IMR-90 (cell line): ENCODE measurements at regions not wholly inside any gene's neighbourhood (a gene's known extent, or its start where the extent isn't known, plus 50 kb on each side); places are given as distances from the start of the nearest gene placed in this dataset.

Experiments
- ATAC-seq: fragments of 200-7000 bp; cut with Tn5 transposase; 2 replicates; pipeline ENCODE4 v1.9.1; 2020; ENCODE audit warnings: low read depth, mild to moderate bottlenecking, moderate library complexity
- BruUV-seq: library from RNA; stranded (reverse); fragments of 400-500 nt; replicated peaks from 2 replicates; lab custom pipeline; 2021; lab: Mats Ljungman, UMichigan
- CTCF ChIA-PET: fragments of 300-600 bp; formaldehyde crosslinking; extraction: SDS; loops from one replicate; lab custom pipeline; 2021; ENCODE audit warnings: antibody characterized with exemption; lab: Yijun Ruan, JAX
- POLR2A ChIA-PET: fragments of 300-600 bp; sonication (Branson Sonifier 250); formaldehyde crosslinking; loops from one replicate; lab custom pipeline; 2022; ENCODE audit warnings: antibody characterized with exemption; ENCODE audit not compliant: unreplicated experiment; lab: Charles Lee
- DNase-seq: peaks from one replicate; pipeline ENCODE4 v3.0.0; 2013
- H2AFZ ChIP-seq: replicated peaks from 2 replicates; pipeline ENCODE3; 2013; ENCODE audit warnings: low read length, mild to moderate bottlenecking; ENCODE audit not compliant: poor library complexity
- H2AK5ac ChIP-seq: 2 replicates; pipeline ENCODE4 v1.6.1; 2013; ENCODE audit warnings: low read depth, low read length, inconsistent platforms
- H2AK9ac ChIP-seq: replicated peaks from 2 replicates; pipeline ENCODE3; 2013; ENCODE audit warnings: mild to moderate bottlenecking, low read depth, low read length, moderate library complexity; ENCODE audit not compliant: poor library complexity
- H2BK120ac ChIP-seq: 2 replicates; pipeline ENCODE4 v1.6.1; 2013; ENCODE audit warnings: low read depth, low read length, inconsistent platforms
- H2BK15ac ChIP-seq: 3 replicates; pipeline ENCODE4 v1.6.1; 2013; ENCODE audit warnings: low read depth, low read length, inconsistent platforms
- H2BK20ac ChIP-seq: 2 replicates; pipeline ENCODE4 v1.6.1; 2013; ENCODE audit warnings: low read depth, mild to moderate bottlenecking, inconsistent platforms, low read length, moderate library complexity
- H2BK5ac ChIP-seq: 2 replicates; pipeline ENCODE4 v1.6.1; 2013; ENCODE audit warnings: mild to moderate bottlenecking, low read depth, low read length, inconsistent platforms; ENCODE audit not compliant: poor library complexity, severe bottlenecking
- H3K14ac ChIP-seq: replicated peaks from 2 replicates; pipeline ENCODE4 v1.6.1; 2013; ENCODE audit warnings: low read depth, low read length, inconsistent platforms
- H3K18ac ChIP-seq: 2 replicates; pipeline ENCODE4 v1.6.1; 2013; ENCODE audit warnings: low read depth, low read length, control low read depth
- H3K23ac ChIP-seq: 2 replicates; pipeline ENCODE4 v1.6.1; 2013; ENCODE audit warnings: low read depth, low read length, inconsistent platforms
- H3K27ac ChIP-seq: 2 replicates; pipeline ENCODE4 v1.5.1; 2013; ENCODE audit warnings: mild to moderate bottlenecking, control low read depth, low read length; ENCODE audit not compliant: insufficient read depth
- H3K27me3 ChIP-seq: 2 replicates; pipeline ENCODE4 v1.6.1; 2013; ENCODE audit warnings: low read length; ENCODE audit not compliant: control insufficient read depth, insufficient read depth
- H3K36me3 ChIP-seq: 2 replicates; pipeline ENCODE4 v1.6.1; 2013; ENCODE audit warnings: low read length, mixed read lengths; ENCODE audit not compliant: control insufficient read depth, insufficient read depth
- H3K4ac ChIP-seq: 2 replicates; pipeline ENCODE4 v1.6.1; 2013; ENCODE audit warnings: low read depth, low read length, inconsistent platforms
- H3K4me1 ChIP-seq: 2 replicates; pipeline ENCODE4 v1.6.1; 2013; ENCODE audit warnings: low read length, mixed read lengths; ENCODE audit not compliant: control insufficient read depth, insufficient read depth
- H3K4me2 ChIP-seq: 2 replicates; pipeline ENCODE4 v1.6.1; 2013; ENCODE audit warnings: low read depth, mild to moderate bottlenecking, control low read depth, low read length, moderate library complexity
- H3K4me3 ChIP-seq: 2 replicates; pipeline ENCODE4 v1.5.1; 2013; ENCODE audit warnings: low read depth, mild to moderate bottlenecking, control low read depth, low read length, moderate library complexity; ENCODE audit not compliant: insufficient read depth
- H3K56ac ChIP-seq: 2 replicates; pipeline ENCODE4 v1.6.1; 2013; ENCODE audit warnings: low read length, inconsistent platforms; ENCODE audit not compliant: insufficient read depth; ENCODE audit errors: extremely low read depth
- H3K79me1 ChIP-seq, 2 experiments: 2 replicates each; pipeline ENCODE4 v1.6.1; 2013; ENCODE audit warnings: low read length in 2 of 2, inconsistent platforms in 1 of 2, low read depth in 1 of 2
- H3K9ac ChIP-seq: 2 replicates; pipeline ENCODE4 v1.6.1; 2013; ENCODE audit warnings: low read depth, low read length, control low read depth
- H3K9me1 ChIP-seq: 2 replicates; pipeline ENCODE4 v1.6.1; 2013; ENCODE audit warnings: low read length, inconsistent platforms; ENCODE audit not compliant: insufficient read depth
- H3K9me3 ChIP-seq: 2 replicates; pipeline ENCODE4 v1.6.1; 2013; ENCODE audit warnings: low read length; ENCODE audit not compliant: control insufficient read depth, insufficient read depth
- H4K20me1 ChIP-seq: 2 replicates; pipeline ENCODE4 v1.6.1; 2013; ENCODE audit warnings: low read length, inconsistent platforms; ENCODE audit not compliant: insufficient read depth
- H4K5ac ChIP-seq: 2 replicates; pipeline ENCODE4 v1.6.1; 2013; ENCODE audit warnings: mild to moderate bottlenecking, low read depth, low read length, control low read depth
- H4K8ac ChIP-seq, 2 experiments: 2 replicates each; pipeline ENCODE4 v1.6.1; 2013; ENCODE audit warnings: low read depth in 2 of 2, low read length in 2 of 2, control low read depth in 1 of 2, inconsistent platforms in 1 of 2
- H4K91ac ChIP-seq: 2 replicates; pipeline ENCODE4 v1.6.1; 2013; ENCODE audit warnings: low read depth, low read length, inconsistent platforms; ENCODE audit not compliant: insufficient read depth
- BHLHE40 ChIP-seq: fragments of 150-350 bp; IDR thresholded peaks from 2 replicates; pipeline ENCODE4 v1.6.1; 2016; ENCODE audit warnings: mild to moderate bottlenecking, low read depth, low read length
- CHD1 ChIP-seq: IDR thresholded peaks from 2 replicates; pipeline ENCODE4 v1.6.1; 2012; ENCODE audit warnings: low read depth, low read length, improper control_type of control experiment
- CTCF ChIP-seq: conservative IDR thresholded peaks from 2 replicates; pipeline ENCODE4 v1.5.1; 2012; ENCODE audit warnings: mild to moderate bottlenecking, low read depth, low read length, improper control_type of control experiment
- FOS ChIP-seq: fragments of 150-350 bp; IDR thresholded peaks from 2 replicates; pipeline ENCODE4 v1.6.1; 2016; ENCODE audit warnings: low read depth, low read length
- MAZ ChIP-seq: IDR thresholded peaks from 2 replicates; pipeline ENCODE4 v1.6.1; 2012; ENCODE audit warnings: low read depth, mild to moderate bottlenecking, low read length, improper control_type of control experiment, moderate library complexity, borderline replicate concordance
- MXI1 ChIP-seq: IDR thresholded peaks from 2 replicates; pipeline ENCODE4 v1.6.1; 2012; ENCODE audit warnings: low read depth, mild to moderate bottlenecking, low read length, moderate library complexity, borderline replicate concordance
- NFE2L2 ChIP-seq: fragments of 150-350 bp; IDR thresholded peaks from 2 replicates; pipeline ENCODE4 v1.6.1; 2016; ENCODE audit warnings: low read depth, mild to moderate bottlenecking, low read length
- POLR2A ChIP-seq: IDR thresholded peaks from 2 replicates; pipeline ENCODE4 v1.6.1; 2012; ENCODE audit warnings: mild to moderate bottlenecking, low read depth, low read length
- RCOR1 ChIP-seq: IDR thresholded peaks from 2 replicates; pipeline ENCODE4 v1.6.1; 2012; ENCODE audit warnings: mild to moderate bottlenecking, low read length, improper control_type of control experiment; ENCODE audit not compliant: insufficient replicate concordance
- RFX5 ChIP-seq: IDR thresholded peaks from 2 replicates; pipeline ENCODE4 v1.8.0; 2012; ENCODE audit warnings: low read depth, mild to moderate bottlenecking, low read length, moderate library complexity
- SMC3 ChIP-seq: fragments of 150-350 bp; IDR thresholded peaks from 2 replicates; pipeline ENCODE4 v1.6.1; 2016; ENCODE audit warnings: low read depth, mild to moderate bottlenecking, antibody characterized with exemption, low read length, moderate library complexity
- WGBS, 2 experiments: methylation state at CpG; one replicate each; pipeline versions ENCODE4 v1.1.5 to v1.1.7; 2013; ENCODE audit warnings: missing lambda C conversion rate in 2 of 2; ENCODE audit not compliant: insufficient read length in 1 of 2; ENCODE audit errors: extremely low coverage in 2 of 2; 5-methylcytosine and 5-hydroxymethylcytosine counted together
- dilution Hi-C: fragments of 300-500 bp; cut with HindIII; formaldehyde crosslinking; loops from one replicate; pipeline ENCODE4 v1.14.3; 2018; ENCODE audit warnings: low sequenced_read_pairs; ENCODE audit not compliant: unreplicated experiment
- in situ Hi-C: fragments of 300-500 bp; cut with MboI; formaldehyde crosslinking; loops from 3 replicates; pipeline ENCODE4 v1.14.3; 2019; ENCODE audit warnings: low sequenced_read_pairs, inconsistent platforms, mixed read lengths
- intact Hi-C: fragments of 100-400 bp; cut with micrococcal nuclease; formaldehyde crosslinking; loops from 2 replicates; pipeline ENCODE4 v1.10.0; 2022

- H2BK120ac ChIP-seq: no peak overlapping the region
- no peak overlapping the region for H2BK5ac ChIP-seq
- no peaks in the 10 kb centered on the region for H3K9me1 ChIP-seq
- H2BK20ac ChIP-seq: no peak overlapping the region
- H3K23ac ChIP-seq: no peak overlapping the region
- no peak overlapping the region for H2AFZ ChIP-seq
- H3K4me2 ChIP-seq: no peak overlapping the region
- ChIA-PET POLR2A (interaction anchor here (0.5 kb wide), 1 partner anchor 15 kb away, joined by 3 read pairs; no protein-coding TSS in a partner anchor), CTCF (no interaction called here)
- in situ Hi-C loops: no loop called here
- no peaks in the 10 kb centered on the region for H3K36me3 ChIP-seq
- no peak overlapping the region for H3K18ac ChIP-seq
- no peak overlapping the region for H3K4ac ChIP-seq
- no peak overlapping the region for H4K91ac ChIP-seq
- WGBS, 2 experiments: 73% methylated on average over 4 of the region's 7 CpGs; no CpG with 5 or more reads in 1 of the 2 experiments
- no peak overlapping the region for H2AK9ac ChIP-seq
- H3K79me1 ChIP-seq: no peaks in the 10 kb centered on the region
- no peak overlapping the region for H3K14ac ChIP-seq
- H4K8ac ChIP-seq: no peak overlapping the region
- H3K27me3 ChIP-seq: peaks cover 33% of the 10 kb centered on the region
- H3K4me3 ChIP-seq: no peak overlapping the region
- no peak overlapping the region for H2AK5ac ChIP-seq
- DNase-seq: no peak
- H3K56ac ChIP-seq: no peak overlapping the region
- no peak overlapping the region for H2BK15ac ChIP-seq
- no peak overlapping the region for H4K5ac ChIP-seq
- no peak overlapping the region for H3K9ac ChIP-seq
- no peak for TF ChIP-seq SMC3
- TF ChIP-seq NFE2L2: no peak
- no peak for TF ChIP-seq CTCF
- TF ChIP-seq RFX5: no peak
- TF ChIP-seq RCOR1: no peak
- no peak for TF ChIP-seq CHD1
- TF ChIP-seq MAZ: no peak
- TF ChIP-seq MXI1: no peak
- TF ChIP-seq BHLHE40: no peak
- no peak for TF ChIP-seq FOS
- no peak for TF ChIP-seq POLR2A
- H3K27ac ChIP-seq: no peak overlapping the region
- H3K4me1 ChIP-seq: no peaks in the 10 kb centered on the region
- dilution Hi-C loops: no loop called here
- intact Hi-C loops: no loop called here
- no peak for ATAC-seq
- BruUV-seq: no TSS peak
- no peaks in the 10 kb centered on the region for H4K20me1 ChIP-seq
- H3K9me3 ChIP-seq: no peaks in the 10 kb centered on the region
Observed at GRCh38 chr6:109296971-109297372, 85.3 kb downstream of the CD164 start.
